ENCODE measurements at regions not wholly inside any gene's neighbourhood (a gene's known extent, or its start where the extent isn't known, plus 50 kb on each side); places are given as distances from the start of the nearest gene placed in this dataset.

GRCh38 chr2:173651891-173652290 lies 297.2 kb downstream of the CDCA7 start:
- Histone ChIP-seq H3K36me3 (ENCODE audit: control insufficient read depth in 4 of 4, insufficient read depth in 4 of 4, low read length in 4 of 4) (no peaks in the 10 kb centered on the region), H3K4me1 (ENCODE audit: control insufficient read depth in 5 of 5, insufficient read depth in 5 of 5, low read length in 5 of 5) (peaks cover 0 to 17% (median 0%) of the 10 kb centered on the region in 5 donors), H3K27ac (ENCODE audit: low read depth in 1 of 2, low read length in 1 of 2) (no peak overlapping the region), H3K27me3 (ENCODE audit: control insufficient read depth in 3 of 3, insufficient read depth in 3 of 3, low read length in 2 of 3) (peaks cover 0 to 17% (median 0%) of the 10 kb centered on the region in 3 donors), H3K9me3 (ENCODE audit: control insufficient read depth in 4 of 4, insufficient read depth in 3 of 4, low read length in 3 of 4) (peaks cover 0 to 4% (median under 1%) of the 10 kb centered on the region in 4 donors), H3K9ac (ENCODE audit: insufficient read depth in 1 of 2, low read length in 2 of 2) (no peak overlapping the region), H3K4me3 (no peak overlapping the region)
- ATAC-seq (ENCODE audit: insufficient read depth, low FRiP score) (no peak), DNase-seq (no peak)
- TF ChIP-seq CTCF (IDR thresholded peaks at IDR 0.05; ENCODE audit: control extremely low read depth, extremely low read depth), result no peak
- WGBS, 2 donors, result 93 to 98% methylated on average over 2 of the region's 2 CpGs

- Histone ChIP-seq H3K4me3 (no peak overlapping the region), H3K27ac (ENCODE audit: low read depth in 1 of 2, low read length in 1 of 2) (no peak overlapping the region), H3K27me3 (ENCODE audit: control insufficient read depth in 3 of 3, insufficient read depth in 3 of 3, low read length in 2 of 3) (peaks cover 0 to 17% (median 0%) of the 10 kb centered on the region in 3 donors), H3K9ac (ENCODE audit: insufficient read depth in 1 of 2, low read length in 2 of 2) (no peak overlapping the region), H3K4me1 (ENCODE audit: control insufficient read depth in 5 of 5, insufficient read depth in 5 of 5, low read length in 5 of 5) (peaks cover 0 to 17% (median 0%) of the 10 kb centered on the region in 5 donors), H3K36me3 (ENCODE audit: control insufficient read depth in 4 of 4, insufficient read depth in 4 of 4, low read length in 4 of 4) (no peaks in the 10 kb centered on the region), H3K9me3 (ENCODE audit: control insufficient read depth in 4 of 4, insufficient read depth in 3 of 4, low read length in 3 of 4) (peaks cover 0 to 4% (median under 1%) of the 10 kb centered on the region in 4 donors)
- 91 to 94% methylated on average over 1 of the region's 1 CpG for WGBS, 2 donors
- no peak for TF ChIP-seq CTCF (IDR thresholded peaks at IDR 0.05; ENCODE audit: control extremely low read depth, extremely low read depth)
- ATAC-seq (ENCODE audit: insufficient read depth, low FRiP score), result no peak
- no peak for DNase-seq
Measured at GRCh38 chr2:173652311-173652710, 297.6 kb downstream of the CDCA7 start.

GRCh38 chr2:173652767-173653431 lies 298.2 kb downstream of the CDCA7 start:
- H3K4me1 ChIP-seq (ENCODE audit: control insufficient read depth in 5 of 5, insufficient read depth in 5 of 5, low read length in 5 of 5), result peaks cover 0 to 11% (median 0%) of the 10 kb centered on the region in 5 donors

More at GRCh38 chr2:173652767-173653431, 298.2 kb downstream of the CDCA7 start:
- ATAC-seq (ENCODE audit: insufficient read depth, low FRiP score) (peak; percentile 68), DNase-seq (no peak)
- no peak for TF ChIP-seq CTCF (IDR thresholded peaks at IDR 0.05; ENCODE audit: control extremely low read depth, extremely low read depth)
- H3K4me3 ChIP-seq, result no peak overlapping the region
- peaks cover 0 to 17% (median 0%) of the 10 kb centered on the region in 3 donors for H3K27me3 ChIP-seq (ENCODE audit: control insufficient read depth in 3 of 3, insufficient read depth in 3 of 3, low read length in 2 of 3)
- H3K36me3 ChIP-seq (ENCODE audit: control insufficient read depth in 4 of 4, insufficient read depth in 4 of 4, low read length in 4 of 4), result no peaks in the 10 kb centered on the region
- H3K9ac ChIP-seq (ENCODE audit: insufficient read depth in 1 of 2, low read length in 2 of 2), result no peak overlapping the region
- no peak overlapping the region for H3K27ac ChIP-seq (ENCODE audit: low read depth in 1 of 2, low read length in 1 of 2)
- 67 to 79% methylated on average over 10 of the region's 10 CpGs for WGBS, 2 donors
- H3K9me3 ChIP-seq (ENCODE audit: control insufficient read depth in 4 of 4, insufficient read depth in 3 of 4, low read length in 3 of 4), result peaks cover 0 to 4% (median under 1%) of the 10 kb centered on the region in 4 donors

Measured in lung (tissue), 11 donors.